ENCODE measurements at regions not wholly inside any gene's neighbourhood (a gene's known extent, or its start where the extent isn't known, plus 50 kb on each side); places are given as distances from the start of the nearest gene placed in this dataset. TPM values are rescaled to one million over a fixed set of nuclear protein-coding genes. Genes with fewer than 3 reads are reported as not detected.

GRCh38 chr18:8552151-8552550 lies 57.1 kb upstream of the RAB12 start:
- H3K4me3 ChIP-seq (ENCODE audit: low read depth, low read length), result no peak overlapping the region
- H3K27ac ChIP-seq (ENCODE audit: low read depth, low read length), result no peak overlapping the region
- H3K9me3 ChIP-seq (ENCODE audit: control insufficient read depth, insufficient read depth, low read length), result no peaks in the 10 kb centered on the region
- ChIA-PET CTCF (no interaction called here), POLR2A (no interaction called here)
- H3K27me3 ChIP-seq (ENCODE audit: control insufficient read depth, insufficient read depth, low read length), result peaks cover 6% of the 10 kb centered on the region
- TF ChIP-seq, protein P1, sequence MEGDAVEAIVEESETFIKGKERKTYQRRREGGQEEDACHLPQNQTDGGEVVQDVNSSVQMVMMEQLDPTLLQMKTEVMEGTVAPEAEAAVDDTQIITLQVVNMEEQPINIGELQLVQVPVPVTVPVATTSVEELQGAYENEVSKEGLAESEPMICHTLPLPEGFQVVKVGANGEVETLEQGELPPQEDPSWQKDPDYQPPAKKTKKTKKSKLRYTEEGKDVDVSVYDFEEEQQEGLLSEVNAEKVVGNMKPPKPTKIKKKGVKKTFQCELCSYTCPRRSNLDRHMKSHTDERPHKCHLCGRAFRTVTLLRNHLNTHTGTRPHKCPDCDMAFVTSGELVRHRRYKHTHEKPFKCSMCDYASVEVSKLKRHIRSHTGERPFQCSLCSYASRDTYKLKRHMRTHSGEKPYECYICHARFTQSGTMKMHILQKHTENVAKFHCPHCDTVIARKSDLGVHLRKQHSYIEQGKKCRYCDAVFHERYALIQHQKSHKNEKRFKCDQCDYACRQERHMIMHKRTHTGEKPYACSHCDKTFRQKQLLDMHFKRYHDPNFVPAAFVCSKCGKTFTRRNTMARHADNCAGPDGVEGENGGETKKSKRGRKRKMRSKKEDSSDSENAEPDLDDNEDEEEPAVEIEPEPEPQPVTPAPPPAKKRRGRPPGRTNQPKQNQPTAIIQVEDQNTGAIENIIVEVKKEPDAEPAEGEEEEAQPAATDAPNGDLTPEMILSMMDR (IDR thresholded peaks at IDR 0.05; ENCODE audit: low read depth, low read length), result no peak
- DNase-seq (ENCODE audit: low read depth, low spot score), result no peak

DNA sequence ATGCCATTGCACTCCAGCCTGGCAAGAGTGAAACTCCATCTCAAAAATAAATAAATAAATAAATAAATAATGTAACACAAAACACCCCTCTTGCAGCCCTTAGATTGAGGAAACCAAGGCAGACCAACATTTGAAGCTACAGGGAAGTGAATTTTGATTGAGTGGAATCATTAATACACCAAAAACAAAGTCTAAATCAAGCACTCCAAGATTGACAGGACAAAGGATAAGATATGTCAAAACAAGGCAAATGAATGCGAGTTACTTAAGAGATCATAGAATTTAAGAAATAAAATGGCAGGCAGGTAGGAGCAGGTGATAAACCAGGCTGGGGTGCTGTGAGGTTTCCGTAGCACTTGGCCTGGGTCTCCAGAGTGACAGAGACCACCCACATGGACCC lies 54.9 kb upstream of the RAB12 start:
- POLR2A ChIA-PET, result no interaction called here
- CTCF ChIA-PET, result no interaction called here
- TF ChIP-seq, protein P1 (IDR thresholded peaks at IDR 0.05; ENCODE audit: low read depth, low read length), result no peak
- DNase-seq (ENCODE audit: low read depth, low spot score), result no peak
- H3K4me3 ChIP-seq (ENCODE audit: low read depth, low read length), result no peak overlapping the region
- H3K27ac ChIP-seq (ENCODE audit: low read depth, low read length), result no peak overlapping the region
- H3K9me3 ChIP-seq (ENCODE audit: control insufficient read depth, insufficient read depth, low read length), result no peaks in the 10 kb centered on the region
- H3K27me3 ChIP-seq (ENCODE audit: control insufficient read depth, insufficient read depth, low read length), result peaks cover 5% of the 10 kb centered on the region

GRCh38 chr18:8556424-8556823 lies 52.8 kb upstream of the RAB12 start:
- Histone ChIP-seq H3K4me3 (ENCODE audit: low read depth, low read length) (no peak overlapping the region), H3K9me3 (ENCODE audit: control insufficient read depth, insufficient read depth, low read length) (no peaks in the 10 kb centered on the region), H3K27me3 (ENCODE audit: control insufficient read depth, insufficient read depth, low read length) (peaks cover 5% of the 10 kb centered on the region), H3K27ac (ENCODE audit: low read depth, low read length) (no peak overlapping the region)
- DNase-seq (ENCODE audit: low read depth, low spot score), result no peak
- ChIA-PET CTCF (no interaction called here), POLR2A (no interaction called here)
- TF ChIP-seq, protein P1 (IDR thresholded peaks at IDR 0.05; ENCODE audit: low read depth, low read length), result no peak

Small RNA genes in the stretch of these regions (small RNA-seq; reads per million reads assigned to genes)
- gene RN7SL50P (ENCODE audit: insufficient read length, low read depth), result not detected

Data from AG04450 (cell line).